ENCODE measurements at regions not wholly inside any gene's neighbourhood (a gene's known extent, or its start where the extent isn't known, plus 50 kb on each side); places are given as distances from the start of the nearest gene placed in this dataset.

GRCh38 chr5:128749136-128749898 is 211.3 kb upstream of the FBN2 start:
- DNase-seq: no peak

- no peak for DNase-seq
Measured at GRCh38 chr5:128750155-128750554, 212.1 kb upstream of the FBN2 start.

GRCh38 chr5:128757196-128757959 is 207.9 kb upstream of the SLC27A6 start:
- DNase-seq: no peak

- no peak for DNase-seq
Measured at GRCh38 chr5:128762661-128763306, 202.5 kb upstream of the SLC27A6 start.

- no peak for DNase-seq
Measured at GRCh38 chr5:128763321-128763720, 202.0 kb upstream of the SLC27A6 start.

GRCh38 chr5:128764601-128765310 is 200.5 kb upstream of the SLC27A6 start:
- DNase-seq: no peak

GRCh38 chr5:128765448-128766061 is 199.7 kb upstream of the SLC27A6 start:
- DNase-seq: no peak

- DNase-seq: no peak
Measured at GRCh38 chr5:128766406-128766805, 198.9 kb upstream of the SLC27A6 start.

- no peak for DNase-seq
Measured at GRCh38 chr5:128770907-128771306, 194.4 kb upstream of the SLC27A6 start.

- DNase-seq: no peak
Measured at GRCh38 chr5:128772356-128772755, 192.9 kb upstream of the SLC27A6 start.

GRCh38 chr5:128773378-128773777 is 191.9 kb upstream of the SLC27A6 start:
- no peak for DNase-seq

- DNase-seq: no peak
Measured at GRCh38 chr5:128774605-128775004, 190.7 kb upstream of the SLC27A6 start.

- DNase-seq: no peak
Measured at GRCh38 chr5:128775558-128775957, 189.7 kb upstream of the SLC27A6 start.

GRCh38 chr5:128777052-128777451 is 188.2 kb upstream of the SLC27A6 start:
- DNase-seq: no peak

GRCh38 chr5:128778474-128778873 is 186.8 kb upstream of the SLC27A6 start:
- DNase-seq: no peak

GRCh38 chr5:128782446-128782845 is 182.8 kb upstream of the SLC27A6 start:
- DNase-seq: no peak

GRCh38 chr5:128784726-128785125 is 180.6 kb upstream of the SLC27A6 start:
- DNase-seq: no peak

GRCh38 chr5:128791312-128791711 is 174.0 kb upstream of the SLC27A6 start:
- DNase-seq: no peak

- DNase-seq: no peak
Measured at GRCh38 chr5:128796506-128796905, 168.8 kb upstream of the SLC27A6 start.

GRCh38 chr5:128798871-128799270 is 166.4 kb upstream of the SLC27A6 start:
- DNase-seq: no peak

- DNase-seq: no peak
Measured at GRCh38 chr5:128799945-128800344, 165.3 kb upstream of the SLC27A6 start.

- DNase-seq: no peak
Measured at GRCh38 chr5:128800377-128800776, 164.9 kb upstream of the SLC27A6 start.
